Suprapubic skin (tissue), 4 donors: ENCODE measurements at regions not wholly inside any gene's neighbourhood (a gene's known extent, or its start where the extent isn't known, plus 50 kb on each side); places are given as distances from the start of the nearest gene placed in this dataset.

Source experiments
- EP300 ChIP-seq: sonication (generic); formaldehyde crosslinking; IDR thresholded peaks from one replicate; pipeline ENCODE4 v1.6.1; 2017; ENCODE audit warnings: antibody characterized with exemption
- POLR2A ChIP-seq, 2 donors: fragments of 450-650 bp; IDR thresholded peaks; one replicate each; pipeline ENCODE4 v1.6.1; 2017; ENCODE audit warnings: antibody characterized with exemption in 2 of 2, mild to moderate bottlenecking in 2 of 2, moderate library complexity in 2 of 2
- POLR2AphosphoS5 ChIP-seq, 3 donors: sonication (generic); formaldehyde crosslinking; IDR thresholded peaks; one replicate each; pipeline ENCODE4 v1.6.1; 2017; ENCODE audit warnings: antibody characterized with exemption in 3 of 3
- TF ChIP-seq, protein P1 (sequence below), 2 donors: fragments of 200-600 bp in 1 of 2; fragments of 450-650 bp in 1 of 2; sonication (generic) in 1 of 2; IDR thresholded peaks; one replicate each; pipeline ENCODE4 v1.5.1; 2016 to 2019; ENCODE audit warnings: antibody characterized with exemption in 2 of 2, mild to moderate bottlenecking in 1 of 2, moderate library complexity in 1 of 2

GRCh38 chr10:117612113-117612512 lies 69.6 kb downstream of the EMX2 start:
- TF ChIP-seq, protein P1, sequence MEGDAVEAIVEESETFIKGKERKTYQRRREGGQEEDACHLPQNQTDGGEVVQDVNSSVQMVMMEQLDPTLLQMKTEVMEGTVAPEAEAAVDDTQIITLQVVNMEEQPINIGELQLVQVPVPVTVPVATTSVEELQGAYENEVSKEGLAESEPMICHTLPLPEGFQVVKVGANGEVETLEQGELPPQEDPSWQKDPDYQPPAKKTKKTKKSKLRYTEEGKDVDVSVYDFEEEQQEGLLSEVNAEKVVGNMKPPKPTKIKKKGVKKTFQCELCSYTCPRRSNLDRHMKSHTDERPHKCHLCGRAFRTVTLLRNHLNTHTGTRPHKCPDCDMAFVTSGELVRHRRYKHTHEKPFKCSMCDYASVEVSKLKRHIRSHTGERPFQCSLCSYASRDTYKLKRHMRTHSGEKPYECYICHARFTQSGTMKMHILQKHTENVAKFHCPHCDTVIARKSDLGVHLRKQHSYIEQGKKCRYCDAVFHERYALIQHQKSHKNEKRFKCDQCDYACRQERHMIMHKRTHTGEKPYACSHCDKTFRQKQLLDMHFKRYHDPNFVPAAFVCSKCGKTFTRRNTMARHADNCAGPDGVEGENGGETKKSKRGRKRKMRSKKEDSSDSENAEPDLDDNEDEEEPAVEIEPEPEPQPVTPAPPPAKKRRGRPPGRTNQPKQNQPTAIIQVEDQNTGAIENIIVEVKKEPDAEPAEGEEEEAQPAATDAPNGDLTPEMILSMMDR (IDR thresholded peaks at IDR 0.05), result no peak
- TF ChIP-seq POLR2A (IDR thresholded peaks at IDR 0.05) (no peak), EP300 (no peak), POLR2AphosphoS5 (IDR thresholded peaks at IDR 0.05) (no peak)
